ENCODE measurements at regions not wholly inside any gene's neighbourhood (a gene's known extent, or its start where the extent isn't known, plus 50 kb on each side); places are given as distances from the start of the nearest gene placed in this dataset.

DNA sequence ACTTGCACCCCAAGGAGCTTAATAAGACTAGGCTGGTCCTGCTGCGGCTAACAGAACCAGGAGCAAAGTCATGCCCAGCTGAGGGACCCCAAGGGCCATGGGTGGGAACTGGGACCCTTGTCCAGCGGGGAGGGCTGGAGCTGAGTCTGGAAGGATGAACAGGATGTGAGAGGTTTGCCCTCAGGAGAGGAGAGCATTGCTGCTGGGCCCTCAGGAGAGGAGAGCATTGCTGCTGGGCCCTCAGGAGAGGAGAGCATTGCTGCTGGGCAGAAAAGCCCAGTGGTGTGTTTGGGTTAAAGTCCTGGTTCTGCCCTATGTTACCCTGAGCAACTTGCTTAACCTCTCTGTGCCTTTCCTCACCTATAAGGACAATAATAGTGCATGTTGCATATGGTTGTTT, 125.8 kb downstream of the MACROH2A1 start:
- TF ChIP-seq POLR2AphosphoS5 (IDR thresholded peaks at IDR 0.05; ENCODE audit: low read depth, low read length) (no peak), REST (IDR thresholded peaks at IDR 0.05; ENCODE audit: insufficient read depth in 1 of 2, low read depth in 2 of 2, low read length in 2 of 2) (no peak)
